ENCODE measurements at regions not wholly inside any gene's neighbourhood (a gene's known extent, or its start where the extent isn't known, plus 50 kb on each side); places are given as distances from the start of the nearest gene placed in this dataset.

DNA sequence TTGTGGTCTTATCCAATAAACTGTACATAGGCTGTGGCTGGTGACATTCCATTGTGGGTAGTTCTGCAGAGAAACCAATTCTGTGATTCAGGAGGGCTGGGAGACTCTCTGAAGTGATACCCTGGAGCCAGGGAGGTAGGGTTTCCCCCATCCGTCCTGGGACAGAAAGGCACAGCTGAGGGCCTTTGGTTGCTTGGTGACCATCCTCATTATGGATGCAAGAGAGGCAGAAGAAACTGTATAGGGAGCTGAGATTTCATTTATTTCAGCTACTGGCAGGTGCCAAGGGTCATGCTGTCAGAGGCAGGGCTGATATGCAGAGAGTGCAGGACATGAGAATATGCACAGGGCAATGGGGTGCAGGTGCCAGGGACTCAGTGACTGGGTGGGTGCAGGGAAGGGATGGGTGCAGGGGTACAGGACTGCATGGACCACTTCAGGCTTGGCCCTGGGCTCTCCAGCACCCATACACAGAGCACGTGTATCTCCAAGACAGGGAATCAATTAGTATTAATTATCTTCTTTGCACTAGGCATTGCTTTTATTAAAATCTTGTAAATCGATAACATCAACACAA lies 236.5 kb downstream of the ICE1 start:
- no peak for DNase-seq

DNA sequence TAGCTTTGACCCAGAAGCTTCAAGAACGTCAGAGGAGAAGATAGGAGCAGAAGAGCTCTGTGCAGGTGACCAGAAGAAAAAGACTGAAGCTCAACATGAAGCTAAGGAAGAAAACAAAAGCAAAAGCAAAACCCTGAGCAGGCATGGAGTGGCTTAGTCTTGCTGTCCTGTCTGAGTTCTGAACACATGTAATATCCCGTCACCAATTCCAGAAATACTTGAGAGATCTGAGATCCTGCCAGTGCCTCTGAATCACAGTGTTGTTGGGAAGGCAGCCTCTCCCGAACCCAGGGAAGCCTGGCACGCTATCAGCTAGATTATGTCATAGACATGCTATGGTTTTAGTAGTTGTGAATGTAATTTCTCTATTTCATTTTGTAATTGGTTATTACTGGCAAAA lies 235.7 kb downstream of the ICE1 start:
- DNase-seq = no peak

DNA sequence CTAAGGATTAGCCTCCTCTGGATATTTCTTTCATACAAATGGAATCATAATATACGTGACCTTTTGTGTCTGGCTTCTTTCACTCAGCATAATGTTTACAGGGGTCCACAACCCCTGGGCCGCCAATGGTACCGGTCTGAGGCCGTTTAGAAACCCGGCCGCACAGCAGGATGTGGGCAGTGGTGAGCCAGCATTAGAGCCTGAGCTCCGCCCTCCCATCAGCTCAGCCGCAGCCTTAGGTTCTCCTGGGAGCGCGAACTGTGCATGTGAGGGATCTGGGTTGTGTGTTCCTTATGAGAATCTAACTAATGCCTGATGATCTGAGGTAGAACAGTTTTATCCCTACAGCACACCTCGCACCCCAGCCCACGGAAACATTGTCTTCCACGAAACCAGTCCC lies 229.7 kb downstream of the ICE1 start:
- DNase-seq = no peak

DNA sequence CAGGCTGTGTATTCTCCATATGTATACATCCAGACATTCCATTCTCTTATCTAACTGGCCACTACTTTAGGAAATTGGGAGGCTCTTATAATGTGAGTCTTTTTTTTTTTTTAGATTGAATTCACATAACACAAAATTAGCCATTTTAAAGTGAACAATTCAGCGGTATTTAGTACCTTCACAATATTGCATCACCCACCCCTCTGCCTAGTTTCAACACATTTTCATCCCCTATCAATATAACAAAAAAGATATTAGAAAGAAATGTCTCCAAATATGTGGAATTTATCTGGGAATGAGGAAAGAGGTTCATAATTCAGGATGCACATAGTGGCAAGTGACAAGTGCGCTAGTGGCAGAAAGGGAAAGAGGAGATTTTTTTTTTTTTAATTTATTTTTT lies 228.5 kb downstream of the ICE1 start:
- no peak for DNase-seq

DNA sequence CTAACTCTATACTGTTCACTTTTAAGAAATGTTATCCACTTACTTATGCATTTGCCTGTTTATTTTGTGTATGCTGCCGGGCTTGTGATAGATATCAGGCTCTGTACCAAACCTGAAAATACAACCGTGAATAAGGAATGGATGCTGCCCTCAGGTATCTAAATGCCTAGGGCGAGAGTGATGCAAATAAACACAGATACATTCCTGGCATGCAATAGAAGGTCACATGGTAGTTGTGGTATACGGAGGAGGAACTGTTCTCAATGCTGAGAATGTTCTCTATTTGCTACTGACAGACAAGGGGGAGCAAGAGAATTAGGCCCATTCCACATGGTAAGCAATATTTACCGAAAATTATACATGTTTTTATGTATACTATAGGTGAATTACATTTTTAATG lies 227.8 kb downstream of the ICE1 start:
- DNase-seq = no peak

DNA sequence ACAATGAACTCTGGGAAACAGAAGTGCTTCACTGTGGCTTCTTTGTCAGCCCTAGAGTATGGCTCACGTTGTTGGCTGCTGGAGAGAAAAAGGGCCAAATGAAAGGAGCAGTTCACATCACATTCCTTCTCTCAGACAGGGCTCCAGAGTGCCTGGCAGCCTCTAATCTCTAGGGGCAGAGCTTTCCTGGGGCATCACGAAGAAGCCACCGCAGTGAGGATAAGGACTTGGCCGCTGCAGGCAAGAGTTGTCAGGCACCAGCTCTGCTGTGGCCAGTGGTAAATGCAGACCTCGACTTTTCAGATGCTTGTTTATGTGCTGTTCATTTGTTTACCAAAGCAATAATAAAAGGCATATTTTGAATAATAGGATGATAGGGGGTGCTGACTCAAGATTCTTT lies 227.2 kb downstream of the ICE1 start:
- DNase-seq = no peak

DNA sequence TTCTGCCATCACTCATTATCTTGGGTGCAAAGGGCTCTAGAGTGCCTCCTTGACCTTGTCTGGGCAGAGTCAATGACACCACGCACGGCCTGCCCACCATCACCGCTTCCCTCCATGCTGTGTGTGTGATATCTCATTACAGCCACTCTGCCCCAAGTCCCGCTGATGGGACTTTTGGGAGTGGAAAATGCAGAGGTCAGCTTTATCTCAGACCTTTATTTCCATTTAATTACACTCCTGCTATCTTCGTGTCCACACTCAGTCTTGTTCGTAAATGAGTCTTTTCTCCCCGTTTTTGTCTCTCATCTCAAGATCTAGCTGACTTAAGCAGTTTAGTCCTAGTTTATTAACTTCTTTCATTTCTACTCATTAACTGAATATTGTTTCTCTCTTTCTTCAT lies 226.2 kb downstream of the ICE1 start:
- DNase-seq = no peak

DNA sequence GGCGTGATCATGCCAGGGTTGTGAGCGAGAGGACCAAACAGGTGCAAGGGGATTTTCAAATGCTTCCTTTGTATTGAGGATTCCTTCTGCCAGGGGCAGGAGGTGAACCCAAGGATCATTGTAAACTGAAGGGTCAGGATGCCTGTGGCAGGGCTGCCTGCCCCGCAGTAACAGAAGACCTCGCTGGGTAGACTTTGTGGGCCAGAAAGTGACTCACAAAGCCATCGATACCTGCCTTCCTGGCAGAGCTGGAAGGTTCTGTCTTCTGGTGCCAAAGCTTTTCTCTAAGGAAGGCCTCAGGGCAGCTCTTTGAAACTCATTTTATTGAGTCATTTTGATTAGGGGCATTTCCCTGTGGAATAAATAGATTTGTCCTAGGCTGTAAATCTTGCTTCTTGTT lies 223.4 kb downstream of the ICE1 start:
- DNase-seq = no peak

DNA sequence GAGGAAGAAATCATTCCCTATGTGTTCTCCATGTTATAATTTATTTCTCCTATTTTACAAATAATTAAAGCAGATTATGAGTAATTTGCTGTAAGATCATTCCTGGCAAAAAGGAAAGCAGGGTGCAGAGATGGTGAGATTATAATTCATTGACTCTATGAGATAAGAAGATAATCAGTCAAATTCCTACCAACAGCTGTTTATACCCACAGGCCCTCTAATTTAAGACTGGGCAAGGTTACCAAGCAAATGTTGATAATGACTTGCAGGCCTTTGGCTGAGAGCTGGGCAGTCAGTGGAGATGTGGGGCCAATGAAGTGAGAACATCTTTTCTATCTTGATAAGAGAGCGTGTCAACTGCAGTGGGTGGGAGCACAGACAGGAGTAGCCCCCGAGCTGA lies 222.7 kb downstream of the ICE1 start:
- no peak for DNase-seq

DNA sequence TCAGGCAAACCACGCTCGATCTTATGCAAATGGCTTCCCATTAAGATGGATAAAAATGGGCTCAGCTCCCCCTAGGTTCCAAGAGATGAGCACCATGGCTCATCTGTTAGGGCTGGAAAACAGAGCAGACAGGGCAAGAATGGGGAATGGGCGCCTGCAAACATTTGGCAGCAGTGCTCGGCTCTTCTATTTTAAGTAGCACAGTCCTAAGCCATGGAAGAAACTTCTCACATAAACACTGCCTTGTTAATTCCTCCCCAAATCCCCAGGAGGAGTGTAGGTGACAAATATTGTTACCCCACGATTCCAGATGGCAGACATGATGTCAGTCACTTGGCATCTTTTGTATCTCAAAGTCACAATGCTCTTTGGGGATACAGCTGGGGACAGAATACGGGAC lies 221.8 kb downstream of the ICE1 start:
- DNase-seq = no peak

DNA sequence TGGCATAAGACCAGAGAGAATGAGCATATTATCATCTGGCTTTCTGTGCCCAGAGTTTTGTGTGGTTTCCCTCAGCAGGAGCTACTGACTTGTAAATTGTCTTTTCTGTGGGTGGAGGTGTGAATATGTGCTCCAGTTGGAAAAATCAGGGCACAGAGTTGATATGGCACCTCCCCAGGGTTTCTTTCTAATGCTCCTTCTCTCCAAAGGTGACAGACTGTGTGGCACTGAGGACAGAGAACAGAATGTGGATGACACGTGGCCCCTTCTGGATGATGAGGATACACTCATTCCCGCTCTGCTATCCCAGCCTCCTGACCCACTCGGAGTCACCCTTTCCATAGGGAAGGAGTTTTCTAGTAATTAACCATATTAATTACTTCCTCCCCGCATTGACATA lies 221.0 kb downstream of the ICE1 start:
- DNase-seq = no peak

DNA sequence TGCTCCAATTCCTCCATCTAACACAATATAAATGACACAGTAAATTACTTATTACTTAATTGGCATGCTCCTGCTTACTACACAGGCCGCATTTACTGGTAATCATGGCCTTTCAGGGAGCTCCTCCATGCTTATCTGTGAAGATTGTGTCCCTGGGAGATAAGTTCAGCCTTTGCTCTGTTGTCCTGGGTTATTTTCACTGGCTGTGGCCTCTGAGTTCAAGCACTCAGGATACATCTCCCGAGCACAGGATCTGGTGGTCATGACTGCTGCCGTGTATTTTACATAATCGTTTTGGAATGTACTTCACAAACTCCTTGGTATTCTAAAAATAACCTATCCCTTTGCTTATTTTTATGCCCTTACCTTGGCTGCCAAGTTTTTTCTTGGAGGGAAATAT lies 215.7 kb downstream of the ICE1 start:
- no peak for DNase-seq

DNA sequence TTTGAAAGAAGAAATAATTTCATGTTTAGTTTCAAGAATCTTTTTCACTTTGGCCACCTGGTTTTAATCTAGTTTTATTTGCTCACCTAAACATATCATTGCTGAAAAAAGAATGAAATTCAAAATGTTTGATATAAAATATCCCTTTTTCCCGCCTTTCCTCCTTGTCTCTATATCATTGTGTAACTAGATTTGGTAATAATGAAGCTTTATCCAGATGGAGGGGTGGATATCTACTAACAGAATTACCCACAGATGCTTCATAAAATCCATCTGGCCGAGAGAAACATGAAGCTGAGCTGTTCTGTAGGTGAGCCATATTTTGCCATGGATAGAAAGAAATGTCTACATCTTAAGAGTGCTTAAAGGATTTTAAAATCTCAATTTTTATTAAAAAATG lies 214.7 kb downstream of the ICE1 start:
- no peak for DNase-seq

DNA sequence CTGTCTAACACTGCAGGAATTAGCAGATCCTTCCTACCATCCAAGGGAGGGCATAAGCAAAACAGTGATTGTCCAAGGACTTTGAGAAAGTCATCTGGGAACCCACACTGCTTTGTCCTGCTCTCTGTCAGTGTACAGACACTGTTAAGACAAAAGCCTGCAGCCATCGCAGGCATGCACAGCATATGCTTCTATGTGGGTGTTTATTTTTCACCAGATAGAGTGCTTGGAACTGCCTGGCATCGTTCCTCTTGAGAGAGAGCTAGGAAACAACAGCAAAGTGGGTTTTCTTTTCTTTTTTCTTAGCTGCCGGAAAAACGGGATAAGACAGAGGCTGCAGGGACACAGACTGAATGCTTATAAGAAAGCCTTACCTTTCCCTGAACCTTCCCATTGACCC lies 212.3 kb downstream of the ICE1 start:
- DNase-seq = no peak

DNA sequence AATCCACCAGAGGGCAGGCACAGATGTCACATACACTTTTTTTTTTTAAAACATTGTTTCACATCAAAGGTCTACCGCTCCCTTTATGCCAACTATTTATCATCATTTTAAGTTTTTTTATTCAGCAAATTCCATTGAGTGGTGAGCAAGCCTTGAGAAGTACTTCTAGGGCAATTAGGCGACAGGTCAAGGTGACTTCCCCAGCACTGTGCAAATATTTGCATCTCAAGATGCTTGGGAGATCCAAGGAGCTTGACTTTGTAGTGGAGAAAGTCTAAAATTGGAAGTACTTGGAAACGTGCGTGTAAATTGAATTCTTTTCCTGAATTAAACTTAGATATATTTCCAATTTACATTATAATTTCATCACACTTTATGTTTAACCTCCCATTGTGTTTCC lies 211.1 kb downstream of the ICE1 start:
- no peak for DNase-seq

DNA sequence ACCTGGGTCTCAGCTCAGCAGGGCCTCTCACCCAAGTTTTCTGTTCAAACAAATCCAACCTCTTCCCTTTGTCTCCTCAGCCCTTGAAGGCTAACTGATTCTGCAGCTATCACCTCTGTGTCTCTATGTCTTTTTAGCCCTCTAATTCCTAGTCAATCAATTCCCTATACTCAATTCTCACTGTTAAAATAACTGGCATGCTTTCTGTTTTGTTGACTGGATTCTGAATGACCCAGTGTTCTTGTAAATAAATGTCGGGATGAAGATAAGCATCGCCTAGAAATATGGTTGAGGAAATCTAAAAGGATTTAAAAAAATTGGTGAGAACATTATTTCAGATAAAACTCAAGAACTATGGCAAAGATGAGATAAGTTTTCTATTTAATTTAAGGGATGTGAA lies 210.2 kb downstream of the ICE1 start:
- no peak for DNase-seq

DNA sequence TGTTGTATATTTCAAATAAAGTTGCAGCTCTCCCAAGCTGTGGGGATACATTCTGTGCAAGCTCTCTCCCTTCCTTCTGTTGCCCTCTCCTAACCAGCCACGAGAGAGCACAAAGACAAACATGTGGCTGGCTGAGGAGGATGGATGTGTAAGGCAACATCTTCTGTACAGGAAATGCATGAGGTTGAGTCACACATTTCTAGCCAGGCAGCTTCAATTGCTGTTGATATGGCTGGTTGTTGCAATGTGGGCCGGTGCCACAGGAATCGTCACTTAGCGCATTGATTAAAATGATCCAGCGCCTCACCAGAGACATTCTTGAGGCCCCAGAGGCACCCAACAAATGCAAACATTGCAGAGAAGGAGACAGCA lies 207.1 kb downstream of the ICE1 start:
- DNase-seq = no peak

DNA sequence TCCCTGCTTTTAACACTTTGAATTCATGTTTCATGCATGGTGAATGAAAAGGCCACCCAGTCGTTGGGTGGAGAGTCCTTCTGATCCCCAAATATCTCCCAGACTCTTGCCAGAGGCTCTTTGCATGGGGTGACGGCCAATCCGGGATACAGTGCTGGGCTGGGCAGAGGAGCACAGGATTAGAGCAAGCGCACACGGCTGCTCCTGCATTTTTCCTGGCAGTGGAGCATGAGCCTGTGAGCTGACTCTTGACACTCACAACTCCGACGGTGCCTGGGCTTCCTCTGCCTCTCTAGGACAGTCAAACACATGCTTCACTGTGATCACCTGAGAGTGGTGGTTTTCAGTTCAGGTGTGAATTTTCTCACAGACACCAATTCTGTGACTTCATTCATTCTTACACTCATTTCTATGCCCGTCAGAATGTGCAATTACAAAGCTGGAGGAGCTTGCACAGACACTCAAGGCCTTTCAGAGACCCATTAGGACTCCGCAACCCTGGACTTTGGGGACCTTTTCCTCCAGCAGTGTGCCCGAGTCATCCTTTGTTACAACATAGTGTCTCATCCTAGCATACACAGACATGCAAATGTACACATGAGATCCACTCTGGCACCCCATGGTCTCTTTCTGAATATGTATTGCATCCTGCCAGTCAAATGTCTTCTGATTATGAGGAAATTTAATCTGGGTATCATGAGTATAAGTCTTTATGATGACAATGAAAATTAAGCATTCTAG lies 206.6 kb downstream of the ICE1 start:
- DNase-seq = no peak

DNA sequence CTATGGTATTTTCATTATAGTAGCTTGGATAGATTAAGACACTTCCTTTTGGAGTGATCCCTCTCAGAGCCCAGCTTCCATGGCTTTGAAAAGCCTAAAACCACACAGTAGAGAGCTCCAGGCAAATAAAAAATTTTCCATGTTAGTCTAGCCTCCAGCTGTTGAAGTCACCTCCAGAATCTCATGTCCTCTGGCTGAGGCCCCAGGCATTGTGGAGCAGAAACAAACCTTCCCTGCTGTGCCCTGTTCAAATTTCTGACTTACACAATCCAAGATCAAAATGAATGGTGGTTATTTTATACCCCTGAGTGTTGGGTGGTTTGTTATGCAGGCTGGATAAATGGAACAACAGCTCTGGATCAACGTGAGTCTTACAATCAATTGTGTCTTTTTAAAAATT lies 203.9 kb downstream of the ICE1 start:
- no peak for DNase-seq

DNA sequence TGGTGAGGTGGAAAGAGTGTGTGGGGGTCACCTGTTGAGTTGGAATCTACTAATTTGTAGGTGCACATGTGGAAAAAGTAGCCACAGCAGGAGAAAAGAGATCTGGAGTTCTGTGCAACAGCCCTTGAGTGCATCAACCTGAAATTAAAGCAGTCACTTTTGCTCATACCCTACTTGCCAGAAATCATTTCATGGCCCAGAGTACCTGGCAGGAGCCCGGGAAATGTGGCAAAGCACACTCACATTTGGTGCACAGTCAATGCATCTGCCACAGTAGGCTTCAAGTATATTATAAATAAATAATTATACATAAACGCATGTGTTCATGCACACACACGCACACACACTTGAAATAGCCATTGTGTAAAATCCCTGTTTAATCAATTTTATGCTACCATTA lies 203.0 kb downstream of the ICE1 start:
- no peak for DNase-seq

DNA sequence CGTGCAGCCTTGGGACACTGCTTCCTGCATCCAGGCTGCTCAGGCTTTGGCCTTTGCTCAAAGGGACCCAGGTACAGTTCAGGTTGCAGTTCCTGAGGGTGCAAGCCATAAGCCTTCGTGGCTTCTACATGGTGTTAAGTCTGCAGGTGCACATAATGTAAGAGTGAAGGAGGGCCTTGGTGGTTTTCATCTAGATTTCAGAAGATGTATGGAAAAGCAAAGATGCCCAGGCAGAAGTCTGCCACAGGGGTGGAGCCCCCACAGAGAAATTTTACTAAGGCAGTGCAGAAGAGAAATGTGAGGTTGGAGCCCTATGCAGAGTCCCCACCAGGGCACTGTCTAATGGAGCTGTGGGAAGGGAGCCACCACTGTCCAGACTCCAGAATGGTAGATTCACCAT lies 200.9 kb downstream of the ICE1 start:
- DNase-seq = no peak

DNA sequence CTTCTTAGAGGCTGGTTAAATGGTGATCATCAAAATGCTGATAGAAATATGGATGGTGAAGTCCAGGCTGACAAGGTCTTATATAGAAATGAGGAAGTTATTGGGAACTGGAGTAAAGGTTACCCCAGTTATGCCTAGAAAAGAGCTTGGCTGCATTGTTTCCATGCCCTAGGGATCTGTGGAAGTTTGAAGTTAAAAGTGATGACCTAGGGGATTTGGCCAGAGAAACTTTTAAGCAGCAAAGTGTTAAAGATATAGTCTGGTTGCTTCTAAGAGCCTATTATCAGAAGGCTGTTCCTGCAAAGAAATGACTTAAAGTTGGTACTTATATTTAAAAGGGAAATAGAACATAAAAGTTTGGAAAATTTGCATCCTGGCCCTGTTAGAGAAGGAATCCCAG lies 200.3 kb downstream of the ICE1 start:
- DNase-seq = no peak

DNA sequence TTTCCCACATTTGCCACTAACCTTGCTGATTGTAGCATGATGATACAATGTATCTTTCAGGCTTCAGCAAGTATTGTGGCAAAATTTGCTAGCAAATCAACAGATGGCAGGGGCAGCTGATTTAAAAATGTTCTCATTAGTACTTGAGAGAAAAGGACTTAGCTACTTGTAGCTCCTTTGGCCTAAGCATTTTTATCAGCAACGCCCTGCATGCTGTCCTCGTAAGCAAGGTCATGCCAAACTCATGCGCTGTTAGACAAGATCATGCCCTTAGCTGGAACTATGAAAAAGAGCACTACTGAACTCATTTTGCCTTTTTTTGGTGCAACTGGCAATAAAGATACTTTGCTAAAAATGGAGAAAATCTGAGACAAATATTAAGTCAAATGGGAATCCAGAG lies 197.1 kb downstream of the ICE1 start:
- no peak for DNase-seq

DNA sequence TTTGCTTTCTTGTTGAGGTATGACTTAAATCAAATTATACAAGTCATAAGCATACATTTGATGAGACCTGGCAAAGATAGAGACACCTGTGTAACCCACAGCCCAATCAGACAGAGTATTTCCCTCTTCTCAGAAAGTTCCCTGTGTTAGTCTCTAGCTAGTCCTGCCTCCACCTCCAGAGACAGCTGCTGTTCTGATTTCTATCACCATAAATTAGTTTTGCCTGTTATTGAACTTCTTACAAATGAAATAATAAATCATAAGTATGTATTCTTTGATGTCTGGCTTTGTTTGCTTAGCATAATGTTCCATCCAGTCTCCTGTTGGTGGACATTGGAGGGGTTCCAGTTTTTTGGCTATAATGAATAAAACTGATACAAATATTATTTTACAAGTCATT lies 194.5 kb downstream of the ICE1 start:
- no peak for DNase-seq

DNA sequence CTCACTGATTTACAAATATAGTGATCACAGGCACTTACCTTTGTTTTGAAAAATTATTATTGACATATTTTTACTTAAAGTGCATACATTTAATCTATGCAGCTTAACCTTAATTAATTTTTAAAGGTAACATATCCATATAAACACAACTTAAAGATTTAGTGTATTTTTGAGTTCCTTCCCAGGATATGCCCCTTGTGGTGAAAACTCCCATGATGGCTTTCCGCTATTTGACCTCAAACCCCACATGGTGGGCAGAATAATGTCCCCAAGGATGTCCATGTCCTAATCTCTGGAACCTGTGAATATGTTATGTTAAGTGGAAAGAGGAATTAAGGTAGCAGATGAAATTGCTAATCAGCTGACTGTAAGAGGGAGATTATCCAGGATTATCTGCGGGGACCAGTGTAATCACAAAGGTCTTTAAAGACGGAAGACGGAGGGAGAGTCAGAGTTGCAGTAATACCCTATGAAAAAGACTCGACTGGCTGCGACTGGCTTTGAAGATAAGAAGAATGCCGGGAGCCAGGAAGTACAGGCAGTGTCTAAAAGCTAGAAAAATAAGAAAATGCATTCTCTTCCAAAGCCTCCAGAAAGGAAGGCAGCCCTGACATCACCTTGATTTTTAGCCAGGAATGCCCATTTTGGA lies 193.9 kb downstream of the ICE1 start:
- no peak for DNase-seq
